ENCODE measurements at regions not wholly inside any gene's neighbourhood (a gene's known extent, or its start where the extent isn't known, plus 50 kb on each side); places are given as distances from the start of the nearest gene placed in this dataset.

DNA sequence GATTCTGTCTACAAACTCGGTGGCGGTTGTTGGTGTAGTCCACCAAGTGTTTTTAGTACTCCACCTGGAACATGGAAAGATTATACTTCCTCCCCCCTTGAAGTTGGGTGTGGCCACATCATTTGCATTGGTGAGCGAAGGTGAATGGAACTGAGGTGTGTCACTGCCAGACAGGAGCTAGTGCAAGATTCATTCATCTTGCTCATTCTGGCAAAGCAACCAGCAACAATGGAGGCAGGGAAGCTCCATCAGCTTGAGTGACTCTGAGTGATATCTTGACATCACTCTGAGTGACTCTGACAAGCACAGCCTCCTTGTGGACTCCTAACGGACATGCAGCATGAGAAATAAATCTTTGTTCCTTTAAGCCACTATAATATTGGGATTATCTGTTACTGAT lies 54.7 kb upstream of the SLC1A4 start (continued):
- TF ChIP-seq, protein P1, sequence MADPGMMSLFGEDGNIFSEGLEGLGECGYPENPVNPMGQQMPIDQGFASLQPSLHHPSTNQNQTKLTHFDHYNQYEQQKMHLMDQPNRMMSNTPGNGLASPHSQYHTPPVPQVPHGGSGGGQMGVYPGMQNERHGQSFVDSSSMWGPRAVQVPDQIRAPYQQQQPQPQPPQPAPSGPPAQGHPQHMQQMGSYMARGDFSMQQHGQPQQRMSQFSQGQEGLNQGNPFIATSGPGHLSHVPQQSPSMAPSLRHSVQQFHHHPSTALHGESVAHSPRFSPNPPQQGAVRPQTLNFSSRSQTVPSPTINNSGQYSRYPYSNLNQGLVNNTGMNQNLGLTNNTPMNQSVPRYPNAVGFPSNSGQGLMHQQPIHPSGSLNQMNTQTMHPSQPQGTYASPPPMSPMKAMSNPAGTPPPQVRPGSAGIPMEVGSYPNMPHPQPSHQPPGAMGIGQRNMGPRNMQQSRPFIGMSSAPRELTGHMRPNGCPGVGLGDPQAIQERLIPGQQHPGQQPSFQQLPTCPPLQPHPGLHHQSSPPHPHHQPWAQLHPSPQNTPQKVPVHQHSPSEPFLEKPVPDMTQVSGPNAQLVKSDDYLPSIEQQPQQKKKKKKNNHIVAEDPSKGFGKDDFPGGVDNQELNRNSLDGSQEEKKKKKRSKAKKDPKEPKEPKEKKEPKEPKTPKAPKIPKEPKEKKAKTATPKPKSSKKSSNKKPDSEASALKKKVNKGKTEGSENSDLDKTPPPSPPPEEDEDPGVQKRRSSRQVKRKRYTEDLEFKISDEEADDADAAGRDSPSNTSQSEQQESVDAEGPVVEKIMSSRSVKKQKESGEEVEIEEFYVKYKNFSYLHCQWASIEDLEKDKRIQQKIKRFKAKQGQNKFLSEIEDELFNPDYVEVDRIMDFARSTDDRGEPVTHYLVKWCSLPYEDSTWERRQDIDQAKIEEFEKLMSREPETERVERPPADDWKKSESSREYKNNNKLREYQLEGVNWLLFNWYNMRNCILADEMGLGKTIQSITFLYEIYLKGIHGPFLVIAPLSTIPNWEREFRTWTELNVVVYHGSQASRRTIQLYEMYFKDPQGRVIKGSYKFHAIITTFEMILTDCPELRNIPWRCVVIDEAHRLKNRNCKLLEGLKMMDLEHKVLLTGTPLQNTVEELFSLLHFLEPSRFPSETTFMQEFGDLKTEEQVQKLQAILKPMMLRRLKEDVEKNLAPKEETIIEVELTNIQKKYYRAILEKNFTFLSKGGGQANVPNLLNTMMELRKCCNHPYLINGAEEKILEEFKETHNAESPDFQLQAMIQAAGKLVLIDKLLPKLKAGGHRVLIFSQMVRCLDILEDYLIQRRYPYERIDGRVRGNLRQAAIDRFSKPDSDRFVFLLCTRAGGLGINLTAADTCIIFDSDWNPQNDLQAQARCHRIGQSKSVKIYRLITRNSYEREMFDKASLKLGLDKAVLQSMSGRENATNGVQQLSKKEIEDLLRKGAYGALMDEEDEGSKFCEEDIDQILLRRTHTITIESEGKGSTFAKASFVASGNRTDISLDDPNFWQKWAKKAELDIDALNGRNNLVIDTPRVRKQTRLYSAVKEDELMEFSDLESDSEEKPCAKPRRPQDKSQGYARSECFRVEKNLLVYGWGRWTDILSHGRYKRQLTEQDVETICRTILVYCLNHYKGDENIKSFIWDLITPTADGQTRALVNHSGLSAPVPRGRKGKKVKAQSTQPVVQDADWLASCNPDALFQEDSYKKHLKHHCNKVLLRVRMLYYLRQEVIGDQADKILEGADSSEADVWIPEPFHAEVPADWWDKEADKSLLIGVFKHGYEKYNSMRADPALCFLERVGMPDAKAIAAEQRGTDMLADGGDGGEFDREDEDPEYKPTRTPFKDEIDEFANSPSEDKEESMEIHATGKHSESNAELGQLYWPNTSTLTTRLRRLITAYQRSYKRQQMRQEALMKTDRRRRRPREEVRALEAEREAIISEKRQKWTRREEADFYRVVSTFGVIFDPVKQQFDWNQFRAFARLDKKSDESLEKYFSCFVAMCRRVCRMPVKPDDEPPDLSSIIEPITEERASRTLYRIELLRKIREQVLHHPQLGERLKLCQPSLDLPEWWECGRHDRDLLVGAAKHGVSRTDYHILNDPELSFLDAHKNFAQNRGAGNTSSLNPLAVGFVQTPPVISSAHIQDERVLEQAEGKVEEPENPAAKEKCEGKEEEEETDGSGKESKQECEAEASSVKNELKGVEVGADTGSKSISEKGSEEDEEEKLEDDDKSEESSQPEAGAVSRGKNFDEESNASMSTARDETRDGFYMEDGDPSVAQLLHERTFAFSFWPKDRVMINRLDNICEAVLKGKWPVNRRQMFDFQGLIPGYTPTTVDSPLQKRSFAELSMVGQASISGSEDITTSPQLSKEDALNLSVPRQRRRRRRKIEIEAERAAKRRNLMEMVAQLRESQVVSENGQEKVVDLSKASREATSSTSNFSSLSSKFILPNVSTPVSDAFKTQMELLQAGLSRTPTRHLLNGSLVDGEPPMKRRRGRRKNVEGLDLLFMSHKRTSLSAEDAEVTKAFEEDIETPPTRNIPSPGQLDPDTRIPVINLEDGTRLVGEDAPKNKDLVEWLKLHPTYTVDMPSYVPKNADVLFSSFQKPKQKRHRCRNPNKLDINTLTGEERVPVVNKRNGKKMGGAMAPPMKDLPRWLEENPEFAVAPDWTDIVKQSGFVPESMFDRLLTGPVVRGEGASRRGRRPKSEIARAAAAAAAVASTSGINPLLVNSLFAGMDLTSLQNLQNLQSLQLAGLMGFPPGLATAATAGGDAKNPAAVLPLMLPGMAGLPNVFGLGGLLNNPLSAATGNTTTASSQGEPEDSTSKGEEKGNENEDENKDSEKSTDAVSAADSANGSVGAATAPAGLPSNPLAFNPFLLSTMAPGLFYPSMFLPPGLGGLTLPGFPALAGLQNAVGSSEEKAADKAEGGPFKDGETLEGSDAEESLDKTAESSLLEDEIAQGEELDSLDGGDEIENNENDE (IDR thresholded peaks at IDR 0.05; ENCODE audit: insufficient replicate concordance, low read length) = no peak
- TF ChIP-seq CBX8 (IDR thresholded peaks at IDR 0.05; ENCODE audit: borderline replicate concordance, low read depth, low read length) (no peak), NRF1 (IDR thresholded peaks at IDR 0.05; ENCODE audit: low read depth, low read length) (no peak), RNF2 (IDR thresholded peaks at IDR 0.05; ENCODE audit: borderline replicate concordance, low read depth, low read length, missing control alignments, poor library complexity, severe bottlenecking) (no peak), RFX5 (IDR thresholded peaks at IDR 0.05; ENCODE audit: borderline replicate concordance, low read depth, low read length) (no peak), FOSL1 (IDR thresholded peaks at IDR 0.05; ENCODE audit: insufficient read depth, low read depth, low read length) (no peak), MAFK (IDR thresholded peaks at IDR 0.05; ENCODE audit: low read depth, low read length) (no peak), RAD21 (IDR thresholded peaks at IDR 0.05 in 1 of 2, conservative IDR thresholded peaks at IDR 0.05 in 1 of 2; ENCODE audit: low read depth in 2 of 2, low read length in 2 of 2) (no peak), CHD1 (IDR thresholded peaks at IDR 0.05; ENCODE audit: low read depth, low read length) (no peak), TEAD4 (IDR thresholded peaks at IDR 0.05; ENCODE audit: low read depth, low read length) (no peak)
- TF ChIP-seq, protein P2, sequence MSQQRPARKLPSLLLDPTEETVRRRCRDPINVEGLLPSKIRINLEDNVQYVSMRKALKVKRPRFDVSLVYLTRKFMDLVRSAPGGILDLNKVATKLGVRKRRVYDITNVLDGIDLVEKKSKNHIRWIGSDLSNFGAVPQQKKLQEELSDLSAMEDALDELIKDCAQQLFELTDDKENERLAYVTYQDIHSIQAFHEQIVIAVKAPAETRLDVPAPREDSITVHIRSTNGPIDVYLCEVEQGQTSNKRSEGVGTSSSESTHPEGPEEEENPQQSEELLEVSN (IDR thresholded peaks at IDR 0.05) = no peak

Data from H1 (cell line).